Neuronal stem cell (in vitro differentiated cells): ENCODE measurements at regions not wholly inside any gene's neighbourhood (a gene's known extent, or its start where the extent isn't known, plus 50 kb on each side); places are given as distances from the start of the nearest gene placed in this dataset.

Source experiments
- DNase-seq: peaks from one replicate; pipeline ENCODE4 v3.0.0-alpha.2; 2013; ENCODE audit warnings: low spot score
- H2AFZ ChIP-seq: one replicate; pipeline ENCODE4 v1.6.1; 2013; ENCODE audit warnings: mild to moderate bottlenecking, low read length, inconsistent platforms
- H2AK5ac ChIP-seq: 2 replicates; pipeline ENCODE4 v1.6.1; 2013; ENCODE audit warnings: low read depth, mild to moderate bottlenecking, inconsistent platforms, low read length, moderate library complexity, mixed read lengths
- H2BK120ac ChIP-seq: 2 replicates; pipeline ENCODE4 v1.6.1; 2013; ENCODE audit warnings: low read depth, mild to moderate bottlenecking, inconsistent platforms, low read length, moderate library complexity, mixed read lengths
- H2BK12ac ChIP-seq: one replicate; pipeline ENCODE4 v1.6.1; 2013; ENCODE audit warnings: low read length, inconsistent platforms
- H2BK15ac ChIP-seq: 2 replicates; pipeline ENCODE4 v1.6.1; 2013; ENCODE audit warnings: mild to moderate bottlenecking, low read length, inconsistent platforms, mixed read lengths
- H2BK5ac ChIP-seq: one replicate; pipeline ENCODE4 v1.6.1; 2013; ENCODE audit warnings: inconsistent platforms, mild to moderate bottlenecking, low read length, moderate library complexity
- H3K14ac ChIP-seq: one replicate; pipeline ENCODE4 v1.6.1; 2013; ENCODE audit warnings: low read length, inconsistent platforms
- H3K18ac ChIP-seq: 2 replicates; pipeline ENCODE4 v1.6.1; 2013; ENCODE audit warnings: low read length, inconsistent platforms
- H3K23ac ChIP-seq: 2 replicates; pipeline ENCODE4 v1.6.1; 2013; ENCODE audit warnings: low read depth, mild to moderate bottlenecking, mixed read lengths, low read length, inconsistent platforms; ENCODE audit not compliant: poor library complexity
- H3K27ac ChIP-seq: replicated peaks from 3 replicates; pipeline ENCODE4 v1.5.1; 2013; ENCODE audit warnings: low read length, inconsistent platforms
- H3K27me3 ChIP-seq, 3 experiments: 2 replicates each; pipeline ENCODE4 v1.6.1; 2013; ENCODE audit warnings: low read length in 3 of 3, mild to moderate bottlenecking in 2 of 3, inconsistent platforms in 1 of 3, low read depth in 1 of 3, mixed read lengths in 1 of 3, moderate library complexity in 1 of 3; ENCODE audit not compliant: control insufficient read depth in 3 of 3, insufficient read depth in 3 of 3
- H3K36me3 ChIP-seq, 2 donors: replicated peaks in 1 of 2; 2 replicates each; pipeline ENCODE4 v1.6.1; 2013; ENCODE audit warnings: low read length in 2 of 2; ENCODE audit not compliant: control insufficient read depth in 2 of 2, insufficient read depth in 2 of 2
- H3K4ac ChIP-seq: 2 replicates; pipeline ENCODE4 v1.6.1; 2013; ENCODE audit warnings: inconsistent platforms, mild to moderate bottlenecking, low read length, moderate library complexity
- H3K4me1 ChIP-seq, 2 donors: 1 replicate in 1 of 2; 2 replicates in 1 of 2; pipeline ENCODE4 v1.6.1; 2013; ENCODE audit warnings: low read length in 2 of 2, low read depth in 1 of 2; ENCODE audit not compliant: control insufficient read depth in 2 of 2, insufficient read depth in 1 of 2
- H3K4me2 ChIP-seq: one replicate; pipeline ENCODE4 v1.6.1; 2013; ENCODE audit warnings: mild to moderate bottlenecking, low read length, inconsistent platforms; ENCODE audit not compliant: insufficient read depth, poor library complexity, severe bottlenecking
- H3K4me3 ChIP-seq, 2 donors: 2 replicates each; pipeline ENCODE4 v1.5.1; 2013; ENCODE audit warnings: low read length in 2 of 2, mild to moderate bottlenecking in 2 of 2, inconsistent platforms in 1 of 2, moderate library complexity in 1 of 2
- H3K79me1 ChIP-seq: one replicate; pipeline ENCODE4 v1.6.1; 2013; ENCODE audit warnings: low read depth, mild to moderate bottlenecking, inconsistent platforms, low read length, moderate library complexity
- H3K9ac ChIP-seq: one replicate; pipeline ENCODE4 v1.6.1; 2013; ENCODE audit warnings: mild to moderate bottlenecking, low read depth, low read length, inconsistent platforms; ENCODE audit not compliant: poor library complexity
- H3K9me3 ChIP-seq, 2 donors: replicated peaks in 1 of 2; 2 replicates each; pipeline versions ENCODE3 to v1.6.1; 2013; ENCODE audit warnings: low read length in 2 of 2, mild to moderate bottlenecking in 2 of 2, inconsistent platforms in 1 of 2, low read depth in 1 of 2, mixed read lengths in 1 of 2, moderate library complexity in 1 of 2; ENCODE audit not compliant: control insufficient read depth in 2 of 2, insufficient read depth in 1 of 2
- H4K8ac ChIP-seq: one replicate; pipeline ENCODE4 v1.6.1; 2013; ENCODE audit warnings: low read depth, mild to moderate bottlenecking, inconsistent platforms, low read length, moderate library complexity
- H4K91ac ChIP-seq: one replicate; pipeline ENCODE4 v1.6.1; 2013; ENCODE audit warnings: low read length, low read depth, mild to moderate bottlenecking, inconsistent platforms; ENCODE audit not compliant: poor library complexity
- WGBS, 2 donors: extraction: QIAGEN DNeasy Blood & Tissue Kit; methylation state at CpG; one replicate each; pipeline ENCODE4 v1.1.7; 2013; ENCODE audit warnings: missing lambda C conversion rate in 2 of 2, mixed read lengths in 1 of 2; ENCODE audit not compliant: insufficient read length in 2 of 2, insufficient replicate concordance in 1 of 2; ENCODE audit errors: extremely low coverage in 2 of 2; 5-methylcytosine and 5-hydroxymethylcytosine counted together

GRCh38 chr10:105398202-105398601 is 757.1 kb downstream of the SORCS3 start:
- no peak overlapping the region for H4K8ac ChIP-seq
- H3K4me1 ChIP-seq: no peaks in the 10 kb centered on the region
- H3K9me3 ChIP-seq: no peaks in the 10 kb centered on the region
- H3K9ac ChIP-seq: no peak overlapping the region
- H3K27ac ChIP-seq: no peak overlapping the region
- no peaks in the 10 kb centered on the region for H3K27me3 ChIP-seq
- no CpG with 5 or more reads among the region's 4 CpGs for WGBS, 2 donors
- peak overlapping the region; percentile 51 for H2AFZ ChIP-seq
- H2BK5ac ChIP-seq: no peak overlapping the region
- H3K4me3 ChIP-seq: no peak overlapping the region
- no peak overlapping the region for H3K4me2 ChIP-seq
- no peak overlapping the region for H2BK12ac ChIP-seq
- no peak overlapping the region for H2BK120ac ChIP-seq
- no peak overlapping the region for H3K4ac ChIP-seq
- H2BK15ac ChIP-seq: no peak overlapping the region
- H3K14ac ChIP-seq: no peak overlapping the region
- DNase-seq: no peak
- H3K18ac ChIP-seq: no peak overlapping the region
- no peak overlapping the region for H3K23ac ChIP-seq
- H2AK5ac ChIP-seq: no peak overlapping the region
- no peaks in the 10 kb centered on the region for H3K36me3 ChIP-seq
- no peak overlapping the region for H4K91ac ChIP-seq
- no peaks in the 10 kb centered on the region for H3K79me1 ChIP-seq

GRCh38 chr10:105391670-105392351 is 750.7 kb downstream of the SORCS3 start:
- Histone ChIP-seq H3K27me3 (no peaks in the 10 kb centered on the region), H3K4me2 (no peak overlapping the region), H3K9me3 (no peaks in the 10 kb centered on the region), H3K14ac (no peak overlapping the region), H2AK5ac (no peak overlapping the region), H3K79me1 (no peaks in the 10 kb centered on the region), H3K9ac (no peak overlapping the region), H2BK15ac (no peak overlapping the region), H3K18ac (no peak overlapping the region), H3K36me3 (no peaks in the 10 kb centered on the region), H3K4ac (no peak overlapping the region), H3K4me3 (no peak overlapping the region), H2BK5ac (no peak overlapping the region), H2BK120ac (no peak overlapping the region), H2BK12ac (no peak overlapping the region), H2AFZ (no peak overlapping the region), H3K23ac (no peak overlapping the region), H4K91ac (no peak overlapping the region), H4K8ac (no peak overlapping the region), H3K4me1 (no peaks in the 10 kb centered on the region), H3K27ac (no peak overlapping the region)
- WGBS, 2 donors: no CpG with 5 or more reads among the region's 12 CpGs
- DNase-seq: no peak

GRCh38 chr10:105387971-105388370 is 746.9 kb downstream of the SORCS3 start:
- WGBS, 2 donors: no CpG with 5 or more reads among the region's 3 CpGs
- Histone ChIP-seq H3K18ac (no peak overlapping the region), H3K9me3 (no peaks in the 10 kb centered on the region), H4K91ac (no peak overlapping the region), H4K8ac (no peak overlapping the region), H2BK5ac (no peak overlapping the region), H3K4me1 (no peaks in the 10 kb centered on the region), H2AFZ (no peak overlapping the region), H3K79me1 (no peaks in the 10 kb centered on the region), H3K9ac (no peak overlapping the region), H3K14ac (no peak overlapping the region), H2BK120ac (no peak overlapping the region), H3K4me3 (no peak overlapping the region), H3K27ac (no peak overlapping the region), H2BK12ac (no peak overlapping the region), H3K36me3 (no peaks in the 10 kb centered on the region), H2BK15ac (no peak overlapping the region), H3K27me3 (no peaks in the 10 kb centered on the region), H3K23ac (no peak overlapping the region), H2AK5ac (no peak overlapping the region), H3K4ac (no peak overlapping the region), H3K4me2 (no peak overlapping the region)
- no peak for DNase-seq

GRCh38 chr10:105383978-105384377 is 742.9 kb downstream of the SORCS3 start:
- H4K91ac ChIP-seq: no peak overlapping the region
- H2BK15ac ChIP-seq: no peak overlapping the region
- H2BK5ac ChIP-seq: no peak overlapping the region
- H3K36me3 ChIP-seq: no peaks in the 10 kb centered on the region
- H3K79me1 ChIP-seq: no peaks in the 10 kb centered on the region
- H3K9ac ChIP-seq: no peak overlapping the region
- H4K8ac ChIP-seq: no peak overlapping the region
- no peak overlapping the region for H3K18ac ChIP-seq
- no peak for DNase-seq
- no peak overlapping the region for H3K4me2 ChIP-seq
- H3K9me3 ChIP-seq: no peaks in the 10 kb centered on the region
- H3K27me3 ChIP-seq: no peaks in the 10 kb centered on the region
- H2BK120ac ChIP-seq: no peak overlapping the region
- no peak overlapping the region for H3K4me3 ChIP-seq
- H2BK12ac ChIP-seq: no peak overlapping the region
- H2AK5ac ChIP-seq: no peak overlapping the region
- peak overlapping the region; percentile 62 for H2AFZ ChIP-seq
- no peak overlapping the region for H3K27ac ChIP-seq
- H3K23ac ChIP-seq: no peak overlapping the region
- no peaks in the 10 kb centered on the region for H3K4me1 ChIP-seq
- H3K4ac ChIP-seq: no peak overlapping the region
- no peak overlapping the region for H3K14ac ChIP-seq
